Sciatic nerve (tissue), 2 donors: ENCODE measurements at regions not wholly inside any gene's neighbourhood (a gene's known extent, or its start where the extent isn't known, plus 50 kb on each side); places are given as distances from the start of the nearest gene placed in this dataset.
"Not testable (repeated sequence)": the region's sequence is repeated elsewhere in the genome, so short reads cannot be mapped to it uniquely, and the experiment has no call there.

Experiments used
- ATAC-seq: fragments of 200-7000 bp; cut with Tn5 transposase; one replicate; pipeline ENCODE4 v1.9.1; 2020; ENCODE audit warnings: mild to moderate bottlenecking, moderate library complexity
- DNase-seq: peaks from one replicate; pipeline ENCODE4 v3.0.0-alpha.2; 2020; ENCODE audit warnings: low spot score
- intact Hi-C: fragments of 100-400 bp; cut with DNase I; formaldehyde crosslinking; loops from one replicate; pipeline ENCODE4 v1.14.2; 2022
- donor health status: DM: no; HTN: no; CAD: no.
- donor health status: DM: no; HTN: no; CAD: no.

DNA sequence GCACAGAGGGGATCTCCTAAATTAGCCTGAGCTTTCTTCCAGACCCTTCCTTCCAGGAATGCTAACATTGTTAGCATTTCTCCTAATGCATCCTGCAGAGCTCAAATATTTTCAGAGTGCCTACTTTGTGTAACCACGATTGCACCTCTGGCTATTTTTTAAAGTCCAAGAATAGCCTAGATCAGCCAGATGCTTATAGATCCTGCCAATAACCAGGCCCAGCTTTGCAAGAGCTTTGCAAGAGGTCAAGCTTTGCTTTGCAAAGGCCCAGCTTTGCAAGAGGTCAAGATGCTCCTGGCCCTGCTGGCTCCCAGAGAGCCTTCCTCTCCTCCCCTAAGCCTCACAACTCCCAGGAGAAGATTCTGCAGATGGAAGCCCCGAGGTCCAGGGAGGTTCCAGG is 491.9 kb downstream of the MN1 start:
- ATAC-seq, result peak; percentile 51
- intact Hi-C loops, result no loop called here
- DNase-seq, result no peak

DNA sequence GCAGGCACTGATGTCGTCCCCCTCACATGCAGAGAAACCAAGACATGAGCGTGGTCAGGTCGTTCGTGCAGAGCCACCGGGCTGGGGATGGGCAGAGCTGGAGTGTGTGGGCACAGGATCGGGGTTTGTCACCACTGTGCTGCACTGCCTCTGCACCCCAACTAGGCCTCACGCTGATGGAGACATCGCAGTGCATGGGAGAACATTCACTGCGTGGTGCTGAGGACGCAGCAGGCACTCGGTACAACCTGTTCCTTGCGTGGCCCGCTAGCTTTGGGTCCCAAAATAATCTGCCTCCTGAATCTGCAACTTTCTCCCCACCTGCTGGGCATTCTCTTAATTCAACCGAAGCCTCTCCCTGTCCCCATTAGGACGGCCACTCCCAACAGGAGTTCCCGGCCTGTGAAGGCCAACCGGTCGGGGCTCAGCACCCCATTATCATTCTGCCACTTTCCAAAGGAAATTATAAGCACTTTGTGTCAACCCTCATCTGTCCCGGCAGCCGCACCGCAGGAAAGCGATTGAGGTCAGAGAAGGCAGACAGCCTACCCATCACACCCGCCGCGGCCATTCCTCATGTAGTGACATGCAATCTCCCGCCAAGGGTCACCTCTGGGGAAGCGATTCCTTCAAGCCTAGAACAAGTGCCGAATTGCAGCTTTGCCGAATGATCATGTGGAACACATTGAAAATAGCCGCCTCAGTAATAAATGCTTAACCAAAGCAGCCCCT is 490.4 kb downstream of the MN1 start:
- ATAC-seq (peak; percentile 7), DNase-seq (no peak)
- intact Hi-C loops, result no loop called here

DNA sequence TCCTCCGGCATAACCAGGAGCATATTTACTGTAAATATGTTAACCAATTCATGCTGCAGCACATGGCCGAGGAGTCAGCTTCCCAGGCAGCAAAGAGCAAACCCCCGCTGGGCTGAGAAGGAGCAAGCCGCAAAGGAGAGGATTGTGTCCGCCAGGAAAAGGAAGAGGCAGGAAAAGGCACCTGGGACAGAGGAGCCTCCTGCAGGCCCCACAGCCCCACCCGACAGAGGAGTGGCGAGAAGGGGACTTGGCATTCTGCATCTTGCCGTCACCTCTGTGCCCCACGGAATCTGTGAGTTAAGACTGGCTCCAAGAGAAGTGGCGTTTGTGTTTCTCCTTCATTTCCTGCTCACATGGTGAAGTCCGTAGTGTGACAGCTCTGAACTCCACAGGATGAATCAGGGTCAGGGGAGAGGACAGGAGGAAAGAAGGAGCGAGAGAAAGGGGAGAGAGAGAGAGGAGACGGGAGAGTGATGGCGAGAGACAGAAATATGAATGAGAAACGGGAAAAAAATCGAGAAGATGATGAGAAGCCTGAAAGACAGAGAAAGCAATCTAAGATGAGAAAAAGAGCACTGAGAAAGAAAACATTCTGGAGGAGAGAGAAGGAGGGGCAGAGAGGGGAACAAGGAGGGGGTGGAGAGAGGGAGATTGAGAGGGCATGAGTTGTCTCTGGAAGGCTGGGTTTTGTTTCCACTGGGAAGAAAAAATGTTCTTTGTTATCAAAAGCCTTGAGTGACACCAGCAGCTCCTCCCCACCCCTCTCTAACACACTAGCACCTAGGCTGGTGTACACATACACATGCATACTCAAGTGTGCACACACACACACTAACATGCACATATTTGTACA is 489.6 kb downstream of the MN1 start:
- intact Hi-C loops, result no loop called here
- ATAC-seq (no peak), DNase-seq (no peak)

DNA sequence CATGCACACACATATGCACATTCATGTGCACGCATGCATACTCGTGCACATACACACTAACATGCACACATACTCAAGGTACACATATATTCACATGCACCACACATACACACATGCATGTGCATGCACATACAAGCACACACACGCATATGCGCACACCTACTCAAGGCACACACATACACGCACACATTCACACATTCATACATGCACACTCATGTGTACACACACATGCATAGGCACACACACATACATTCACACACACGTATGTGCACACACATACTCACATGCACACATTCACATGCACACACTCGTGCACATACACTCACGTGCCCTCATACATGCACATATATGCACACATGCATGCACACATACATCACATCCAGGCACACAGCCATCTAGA is 489.0 kb downstream of the MN1 start:
- ATAC-seq (no peak), DNase-seq (no peak)
- intact Hi-C loops, result no loop called here

DNA sequence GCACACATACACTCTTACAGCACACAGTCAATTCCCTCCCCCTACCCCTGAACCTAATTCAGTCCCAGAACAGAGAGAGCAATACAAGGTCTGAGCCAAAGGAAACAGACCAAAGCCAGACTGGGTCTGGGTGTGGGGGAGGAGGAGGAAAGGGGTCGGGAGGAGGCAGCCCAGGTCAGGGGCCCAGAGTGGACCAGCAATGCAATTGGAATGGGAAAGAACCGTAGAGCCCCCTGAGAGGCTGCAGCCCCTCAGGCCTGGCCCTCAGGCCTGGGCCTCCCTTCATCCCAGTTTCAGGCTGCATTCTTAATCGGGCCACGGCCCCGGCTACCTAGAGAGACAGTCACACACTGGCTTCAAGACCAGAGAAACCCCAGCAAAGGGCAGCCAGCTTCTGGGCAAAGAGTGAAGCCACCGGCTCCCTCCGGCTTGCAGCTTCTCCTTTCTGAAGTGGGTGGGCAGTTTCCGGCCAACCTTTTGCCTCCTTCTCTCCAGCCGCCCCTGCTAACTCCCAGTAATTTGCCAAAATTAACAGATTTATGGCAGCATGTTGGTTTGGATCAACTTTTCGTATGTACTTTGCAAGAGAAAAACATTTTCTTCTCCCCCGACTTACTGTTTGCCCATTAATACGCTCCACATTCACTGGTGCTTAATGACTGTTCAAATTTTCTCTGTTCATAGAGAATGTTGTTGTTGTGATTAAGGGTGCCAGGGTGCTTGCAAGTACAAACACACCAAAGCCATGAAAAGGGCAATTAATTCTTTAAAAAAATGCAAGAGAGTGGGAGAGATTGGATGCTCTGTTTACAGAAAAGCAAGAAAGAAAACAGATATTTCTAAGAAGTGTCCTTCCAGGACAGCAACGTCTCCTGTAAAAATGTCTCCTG is 488.3 kb downstream of the MN1 start:
- intact Hi-C loops, result no loop called here
- peak; percentile 42 for ATAC-seq
- no peak for DNase-seq

DNA sequence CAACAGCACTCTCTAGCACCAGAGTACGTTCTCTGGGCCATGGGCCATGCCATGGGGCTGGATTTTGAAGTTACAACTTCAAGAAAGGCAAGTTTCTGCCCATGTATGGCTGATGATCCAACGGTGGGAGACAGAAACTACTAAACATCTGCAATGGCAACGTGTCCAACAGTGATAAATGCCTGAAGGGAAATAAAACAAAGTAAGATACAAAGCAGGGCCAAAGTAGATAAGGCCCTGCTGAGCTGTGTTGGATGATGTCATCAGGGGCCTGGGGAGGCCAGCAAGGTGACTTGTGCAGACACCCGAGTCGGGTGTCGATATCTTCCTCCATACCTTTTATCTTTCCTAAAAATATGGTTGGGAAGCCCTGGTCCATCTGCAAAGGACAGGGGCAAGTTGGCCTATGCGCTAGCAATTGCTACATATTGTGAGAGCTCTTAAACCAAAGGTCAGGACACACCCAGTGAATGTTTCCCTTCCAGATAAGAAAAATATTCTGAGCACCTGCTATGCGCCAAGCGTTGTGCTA is 487.2 kb downstream of the MN1 start:
- DNase-seq (no peak), ATAC-seq (no peak)
- intact Hi-C loops, result no loop called here

DNA sequence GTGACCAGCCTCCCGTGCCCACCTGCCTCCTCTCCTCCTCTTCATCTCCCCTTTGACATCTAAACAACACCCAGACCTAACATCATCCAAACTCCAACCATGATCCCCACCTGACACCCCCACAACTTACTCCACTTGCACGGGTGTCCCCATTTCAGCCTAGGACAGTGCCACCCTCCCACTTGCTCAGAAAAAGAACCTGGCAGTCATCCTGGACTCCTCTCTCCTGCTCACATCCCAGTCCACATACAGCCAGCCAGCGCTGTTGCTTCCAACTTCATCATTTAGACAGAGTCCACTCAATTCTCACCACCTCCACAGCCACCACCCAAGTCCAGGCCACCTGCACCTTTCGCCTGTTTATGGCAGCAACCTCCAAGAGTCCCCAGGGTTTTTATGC is 485.7 kb downstream of the MN1 start:
- intact Hi-C loops, result no loop called here
- ATAC-seq, result no peak
- no peak for DNase-seq

DNA sequence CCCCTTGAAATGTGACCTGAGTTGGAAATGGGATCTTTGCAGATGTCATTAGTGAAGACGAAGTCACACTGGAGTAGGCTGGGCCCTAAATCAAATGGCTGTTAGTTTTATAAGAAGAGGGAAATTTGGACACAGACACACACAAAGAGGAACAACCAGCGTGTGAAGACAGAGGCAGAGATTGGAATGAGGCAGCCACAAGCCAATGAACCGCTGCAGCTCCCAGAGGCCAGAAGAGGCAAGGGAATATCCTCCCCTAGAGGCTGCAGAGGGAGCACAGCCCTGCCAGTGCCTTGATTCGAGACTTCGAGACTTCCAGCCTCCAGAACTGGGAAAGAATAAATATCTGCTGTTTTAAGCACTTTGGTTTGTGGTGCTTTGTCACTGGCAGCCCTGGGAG is 484.5 kb downstream of the MN1 start:
- intact Hi-C loops, result no loop called here
- no peak for ATAC-seq
- no peak for DNase-seq

DNA sequence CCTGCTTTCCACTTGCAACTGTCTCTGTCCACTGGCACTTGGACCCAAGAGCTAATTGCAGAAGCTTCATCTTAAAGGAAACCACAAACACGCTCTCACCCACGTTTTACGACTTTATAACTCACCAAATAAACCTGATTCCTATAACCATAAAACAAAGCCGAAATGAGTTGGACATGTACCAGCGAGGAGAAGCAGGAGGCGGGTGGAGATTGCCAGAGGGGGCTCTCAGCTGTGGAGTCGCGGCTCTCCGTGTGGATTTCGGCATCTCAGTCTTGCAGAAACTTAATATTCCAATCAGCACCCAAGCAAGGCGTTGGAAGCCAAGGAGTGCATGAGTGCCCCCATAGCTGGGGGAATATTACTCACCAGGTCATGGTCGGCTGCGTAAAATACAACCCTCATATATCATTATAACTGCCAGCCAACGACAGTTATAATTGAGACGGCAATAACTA is 483.6 kb downstream of the MN1 start:
- ATAC-seq, result no peak
- intact Hi-C loops, result no loop called here
- DNase-seq, result no peak

DNA sequence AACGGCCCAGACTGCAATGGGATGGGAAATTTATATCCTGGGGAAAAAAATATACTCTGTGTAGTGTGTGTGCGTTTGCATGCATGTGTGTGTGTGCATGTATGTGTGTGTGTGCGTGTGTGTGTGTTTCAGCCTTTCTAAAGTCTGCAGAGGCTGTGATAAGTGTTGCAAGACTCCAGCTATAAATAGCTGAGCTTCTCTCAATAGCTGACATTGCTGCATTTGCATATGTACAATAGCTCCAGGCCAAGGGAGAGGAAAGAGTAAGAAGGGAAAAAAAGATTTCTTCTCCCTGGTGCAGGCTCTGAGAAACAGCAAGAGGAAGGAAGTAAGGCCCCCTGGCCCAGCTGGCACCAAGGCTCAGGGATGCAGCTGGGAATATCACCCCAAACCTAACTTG is 483.0 kb downstream of the MN1 start:
- no peak for DNase-seq
- intact Hi-C loops, result no loop called here
- ATAC-seq, result peak; percentile 45

DNA sequence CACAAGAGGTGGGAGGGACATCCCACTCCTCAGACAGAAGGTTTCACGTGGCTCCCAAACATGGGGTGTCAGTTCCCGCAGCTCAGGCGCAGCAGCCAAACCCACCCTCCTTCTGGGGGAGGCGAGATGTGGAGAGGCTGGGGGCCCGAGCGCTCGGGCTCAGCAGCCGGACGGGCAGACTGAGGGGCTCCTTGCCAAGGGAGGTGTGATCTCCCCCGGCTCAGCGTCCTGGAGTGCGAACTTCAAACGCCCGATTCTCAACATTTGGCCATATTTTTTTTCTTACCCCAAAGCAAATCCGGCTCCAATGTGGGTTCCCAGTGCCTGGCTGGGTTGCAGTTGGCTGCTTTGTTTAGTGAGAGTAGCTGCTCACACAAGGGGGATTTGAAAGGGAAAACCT is 477.9 kb downstream of the MN1 start:
- DNase-seq, result no peak
- intact Hi-C loops, result no loop called here
- ATAC-seq, result no peak

DNA sequence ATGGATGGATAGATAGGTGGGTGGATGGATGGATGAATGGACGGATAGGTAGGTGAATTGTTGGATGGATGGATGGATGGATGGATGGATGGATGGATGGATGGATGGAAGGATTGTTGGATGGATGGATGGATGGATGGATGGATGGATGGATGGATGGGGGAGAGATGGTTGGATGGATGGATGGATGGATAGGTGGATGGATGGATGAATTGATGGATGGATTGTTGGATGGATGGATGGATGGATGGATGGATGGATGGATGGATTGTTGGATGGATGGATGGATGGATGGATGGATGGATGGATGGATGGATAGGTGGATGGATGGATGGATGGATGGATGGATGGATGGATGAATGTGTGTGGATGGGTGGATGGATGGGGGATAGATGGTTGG is 476.6 kb downstream of the MN1 start:
- DNase-seq, ATAC-seq, intact Hi-C loops: not testable (repeated sequence)

DNA sequence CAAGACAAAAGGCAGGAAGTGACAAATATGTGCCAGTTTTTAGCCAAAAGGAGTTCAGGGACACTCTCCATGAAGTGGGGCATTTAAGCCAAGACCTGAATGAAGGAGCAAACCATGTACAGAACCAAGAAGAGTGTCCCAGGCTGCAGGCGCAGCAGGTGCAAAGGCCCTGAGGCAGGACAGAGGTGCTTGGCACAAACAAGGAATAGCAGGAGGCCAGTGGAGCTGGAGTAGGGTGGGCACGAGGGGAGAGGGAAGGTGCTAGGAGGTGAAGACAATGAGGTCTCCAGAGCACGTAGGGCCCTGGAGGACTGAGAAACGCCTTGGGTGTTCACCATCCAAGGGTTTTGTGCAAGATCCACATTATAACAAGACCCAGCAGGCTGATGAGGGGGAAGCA is 474.1 kb downstream of the MN1 start:
- ATAC-seq (no peak), DNase-seq (no peak)
- intact Hi-C loops, result no loop called here

DNA sequence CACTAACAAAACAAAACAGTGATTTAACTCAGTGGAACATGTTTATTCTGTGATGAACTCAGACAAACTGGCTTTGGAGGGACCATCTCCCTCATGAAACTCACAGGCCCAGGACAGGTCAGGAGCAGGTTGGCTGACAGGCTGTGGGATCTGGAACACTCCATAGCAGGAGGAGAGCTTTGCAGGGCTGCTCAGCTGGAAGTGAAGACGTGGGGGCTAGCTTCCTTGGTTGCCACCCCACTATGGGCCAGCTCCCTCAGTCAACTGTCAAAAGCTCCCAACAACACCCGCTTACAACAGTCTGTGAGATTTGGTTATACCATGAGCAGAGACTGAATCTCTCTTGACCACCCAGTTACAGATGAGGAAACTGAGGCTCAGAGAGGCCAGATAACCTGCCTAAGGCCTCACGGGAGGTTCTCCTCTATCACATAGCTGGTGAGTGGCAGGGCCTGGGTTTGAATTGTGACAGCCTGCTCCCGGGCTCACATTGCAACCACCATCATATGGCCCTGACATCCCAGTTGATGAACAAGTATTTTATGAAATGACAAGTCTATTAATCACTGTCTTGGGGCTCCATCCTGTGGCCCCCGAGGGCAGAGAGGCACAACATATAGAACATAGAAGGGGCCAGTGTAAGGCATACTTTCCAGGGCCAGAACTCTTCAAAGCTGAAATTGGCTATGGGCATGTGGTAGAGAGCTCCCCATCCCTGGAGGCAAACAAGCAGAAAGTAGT is 473.4 kb downstream of the MN1 start:
- intact Hi-C loops, result no loop called here
- ATAC-seq, result no peak
- no peak for DNase-seq

DNA sequence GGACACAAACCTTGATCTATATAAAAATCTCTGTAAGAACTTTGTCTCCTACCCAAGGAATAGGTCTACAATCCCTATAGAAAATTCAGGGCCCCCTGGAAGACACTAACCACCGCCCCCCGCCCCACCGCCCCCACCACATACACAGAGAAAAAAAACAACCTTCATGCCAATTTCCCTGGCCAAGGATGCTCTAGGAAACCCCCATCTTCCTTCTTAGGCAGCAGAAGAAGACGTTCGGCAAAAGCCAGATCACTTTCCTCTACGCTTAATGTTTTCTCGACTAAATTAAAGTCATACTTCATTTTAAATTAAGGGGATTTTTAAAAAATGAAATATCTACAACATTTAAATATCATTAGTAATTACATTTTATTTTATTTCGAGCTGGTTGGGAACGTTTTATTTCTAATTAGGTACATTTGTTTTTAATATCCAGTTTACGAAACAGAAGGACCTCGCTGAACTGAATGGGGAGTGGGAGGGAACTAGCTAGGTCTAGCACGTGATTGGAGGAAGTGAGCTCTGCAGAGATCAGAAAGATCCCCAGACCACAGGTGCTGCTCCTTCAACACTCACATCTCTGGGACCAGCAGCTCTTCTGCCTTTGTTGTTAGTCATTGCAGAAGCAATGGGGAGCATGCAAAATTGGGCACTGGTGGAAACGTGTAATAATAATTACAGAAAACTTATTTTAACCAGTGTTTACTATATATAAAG is 472.3 kb downstream of the MN1 start:
- DNase-seq (no peak), ATAC-seq (no peak)
- intact Hi-C loops, result no loop called here

DNA sequence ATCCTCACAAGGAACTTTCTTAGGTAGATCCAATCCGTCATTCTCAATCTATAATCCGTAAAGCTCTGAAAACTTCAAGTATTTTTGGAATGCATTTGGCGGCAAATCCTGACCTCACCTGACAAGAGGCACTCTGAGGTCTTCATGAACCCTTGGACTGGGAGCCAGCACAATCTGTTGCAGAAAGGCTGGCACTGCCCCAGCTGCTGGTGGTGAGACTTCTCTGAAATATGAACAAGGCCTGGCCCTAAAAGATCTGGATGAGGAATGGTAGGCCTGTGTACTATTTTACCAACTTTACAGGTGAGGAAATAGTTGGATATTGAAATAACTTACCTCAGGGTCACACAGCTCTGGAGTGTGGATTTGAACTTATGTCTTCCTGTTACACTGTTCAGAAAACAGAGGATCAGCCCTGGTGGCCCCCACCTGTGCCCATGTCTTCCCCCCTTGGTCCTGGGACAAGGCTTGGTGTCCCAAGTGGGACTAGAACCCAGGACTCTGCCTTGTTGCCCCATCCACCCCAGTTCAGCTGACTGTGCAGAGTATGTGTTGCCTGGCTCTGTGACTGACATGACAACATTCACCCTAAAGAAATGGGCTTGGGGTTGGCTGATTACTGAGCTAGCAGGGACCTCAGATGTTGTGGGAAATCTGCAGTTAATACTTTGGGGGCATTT is 471.4 kb downstream of the MN1 start:
- ATAC-seq, result no peak
- no peak for DNase-seq
- intact Hi-C loops, result no loop called here

DNA sequence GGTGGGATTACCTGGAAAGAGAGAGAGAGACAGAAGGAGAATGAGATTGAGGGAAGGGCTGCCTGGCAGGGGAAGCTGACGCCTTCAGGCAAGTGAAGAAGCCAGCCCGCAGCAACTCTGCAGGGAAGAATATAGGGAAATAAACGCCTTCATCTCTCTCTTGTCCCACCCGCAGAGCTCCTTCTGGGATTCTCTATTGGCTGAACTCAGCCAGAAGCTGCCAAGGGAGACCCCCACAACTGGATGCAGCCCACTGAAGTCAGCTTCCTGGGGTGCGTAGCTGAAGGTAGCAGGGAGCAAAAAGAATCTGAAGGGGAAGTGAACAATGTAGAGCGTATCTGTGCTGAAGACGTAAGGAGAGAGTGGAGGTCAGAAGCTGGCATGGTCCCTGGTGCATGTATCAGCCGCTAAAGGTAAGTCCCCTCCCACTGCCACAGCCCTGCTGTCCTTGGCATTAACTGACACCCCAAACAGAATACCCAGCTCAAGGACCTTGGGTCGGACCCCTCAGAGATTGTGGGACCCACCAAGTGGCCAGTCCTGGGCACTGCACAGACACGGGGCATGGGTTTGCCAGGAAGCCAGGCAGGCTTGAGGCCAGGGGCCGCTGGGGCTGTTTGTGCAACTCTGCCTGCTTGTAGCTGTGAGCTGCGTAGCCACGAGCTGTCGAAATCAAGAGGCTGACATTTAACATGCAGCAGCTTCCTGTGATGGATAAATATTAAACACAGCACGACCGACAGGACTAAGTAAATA is 469.9 kb downstream of the MN1 start:
- no peak for DNase-seq
- ATAC-seq, result peak; percentile 80

More for the DNA sequence above, 469.9 kb downstream of the MN1 start:
- intact Hi-C loops, result no loop called here
